ENCODE measurements at regions not wholly inside any gene's neighbourhood (a gene's known extent, or its start where the extent isn't known, plus 50 kb on each side); places are given as distances from the start of the nearest gene placed in this dataset.
"Not testable (repeated sequence)": the region's sequence is repeated elsewhere in the genome, so short reads cannot be mapped to it uniquely, and the experiment has no call there.

GRCh38 chrX:64549236-64549635, 154.0 kb upstream of the MTMR8 start:
- not testable (repeated sequence) for TF ChIP-seq MEF2A (IDR thresholded peaks at IDR 0.05; ENCODE audit: borderline replicate concordance, low read depth); USF2 (IDR thresholded peaks at IDR 0.05; ENCODE audit: borderline replicate concordance, low read depth, low read length); CTCF (IDR thresholded peaks at IDR 0.05); POLR2AphosphoS5 (IDR thresholded peaks at IDR 0.05; ENCODE audit: low read depth, low read length)
